Esophagus muscularis mucosa (tissue), 4 donors: ENCODE measurements at regions not wholly inside any gene's neighbourhood (a gene's known extent, or its start where the extent isn't known, plus 50 kb on each side); places are given as distances from the start of the nearest gene placed in this dataset.

Experiments used
- DNase-seq: peaks from one replicate; pipeline ENCODE4 v3.0.0-alpha.2; 2017; ENCODE audit errors: extremely low spot score
- H3K27ac ChIP-seq, 4 donors: fragments of 200-600 bp; sonication (generic); replicated peaks in 1 of 4; 1 replicate in 3 of 4; 2 replicates in 1 of 4; pipeline ENCODE4 v1.5.1; 2016 to 2019; ENCODE audit warnings: mild to moderate bottlenecking in 1 of 4
- H3K27me3 ChIP-seq, 4 donors: fragments of 200-600 bp; sonication (generic); one replicate each; pipeline versions ENCODE4 v1.5.1 to v1.6.0; 2016 to 2019
- H3K36me3 ChIP-seq, 4 donors: fragments of 200-600 bp; sonication (generic); one replicate each; pipeline ENCODE4 v1.5.1; 2016 to 2019
- H3K4me1 ChIP-seq, 4 donors: fragments of 200-600 bp; sonication (generic); one replicate each; pipeline ENCODE4 v1.5.1; 2016 to 2019
- H3K4me3 ChIP-seq, 4 donors: fragments of 200-600 bp; sonication (generic); 1 replicate in 2 of 4; 2 replicates in 2 of 4; pipeline ENCODE4 v1.5.1; 2016 to 2019; ENCODE audit warnings: mild to moderate bottlenecking in 4 of 4, moderate library complexity in 1 of 4
- H3K9me3 ChIP-seq, 4 donors: fragments of 200-600 bp; sonication (generic); 1 replicate in 3 of 4; 2 replicates in 1 of 4; pipeline ENCODE4 v1.5.1; 2016 to 2019
- EP300 ChIP-seq: sonication (generic); formaldehyde crosslinking; IDR thresholded peaks from one replicate; pipeline ENCODE4 v1.6.1; 2017; ENCODE audit warnings: antibody characterized with exemption
- POLR2A ChIP-seq: fragments of 450-650 bp; IDR thresholded peaks from one replicate; pipeline ENCODE4 v1.6.1; 2017; ENCODE audit warnings: antibody characterized with exemption, moderate library complexity, mild to moderate bottlenecking, low read depth
- POLR2AphosphoS5 ChIP-seq, 2 donors: sonication (generic); formaldehyde crosslinking; IDR thresholded peaks; one replicate each; pipeline ENCODE4 v1.6.1; 2017; ENCODE audit warnings: antibody characterized with exemption in 2 of 2
- WGBS: methylation state at CpG from one replicate; pipeline ENCODE4 v1.1.5; 2018; 5-methylcytosine and 5-hydroxymethylcytosine counted together
- intact Hi-C: fragments of 100-400 bp; cut with DNase I; formaldehyde crosslinking; loops from one replicate; pipeline ENCODE4 v1.15.1; 2023
- TF ChIP-seq, protein P1 (sequence below), 3 experiments: fragments of 200-600 bp in 2 of 3; fragments of 450-650 bp in 1 of 3; sonication (generic) in 2 of 3; IDR thresholded peaks; one replicate each; pipeline ENCODE4 v1.5.1; 2017 to 2019; ENCODE audit warnings: antibody characterized with exemption in 3 of 3, mild to moderate bottlenecking in 2 of 3, moderate library complexity in 1 of 3

DNA sequence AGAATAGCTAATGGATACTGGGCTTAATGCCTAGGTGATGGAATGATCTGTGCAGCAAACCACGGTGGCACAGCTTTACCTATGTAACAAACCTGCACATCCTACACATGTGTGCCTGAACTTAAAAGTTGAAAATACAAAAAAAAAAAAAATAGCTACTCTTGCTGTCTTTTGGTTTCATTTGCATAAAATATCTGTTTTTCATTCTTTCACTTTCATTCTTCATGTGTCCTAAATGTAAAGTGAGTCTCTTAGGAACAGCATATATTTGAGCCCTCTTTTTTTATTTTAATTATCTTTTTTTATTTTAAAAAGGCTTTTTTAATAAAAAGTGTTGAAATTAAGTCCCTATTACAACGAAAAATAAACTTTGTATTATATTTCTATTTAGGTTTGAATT, 836.1 kb upstream of the KCND2 start:
- no peak overlapping the region for H3K4me3 ChIP-seq
- no peaks in the 10 kb centered on the region for H3K4me1 ChIP-seq
- H3K27ac ChIP-seq, result no peak overlapping the region
- intact Hi-C loops, result no loop called here
- no peaks in the 10 kb centered on the region for H3K9me3 ChIP-seq
- no peak for DNase-seq
- TF ChIP-seq POLR2AphosphoS5 (IDR thresholded peaks at IDR 0.05), result no peak
- TF ChIP-seq EP300, result no peak
- no peak for TF ChIP-seq POLR2A
- TF ChIP-seq, protein P1, sequence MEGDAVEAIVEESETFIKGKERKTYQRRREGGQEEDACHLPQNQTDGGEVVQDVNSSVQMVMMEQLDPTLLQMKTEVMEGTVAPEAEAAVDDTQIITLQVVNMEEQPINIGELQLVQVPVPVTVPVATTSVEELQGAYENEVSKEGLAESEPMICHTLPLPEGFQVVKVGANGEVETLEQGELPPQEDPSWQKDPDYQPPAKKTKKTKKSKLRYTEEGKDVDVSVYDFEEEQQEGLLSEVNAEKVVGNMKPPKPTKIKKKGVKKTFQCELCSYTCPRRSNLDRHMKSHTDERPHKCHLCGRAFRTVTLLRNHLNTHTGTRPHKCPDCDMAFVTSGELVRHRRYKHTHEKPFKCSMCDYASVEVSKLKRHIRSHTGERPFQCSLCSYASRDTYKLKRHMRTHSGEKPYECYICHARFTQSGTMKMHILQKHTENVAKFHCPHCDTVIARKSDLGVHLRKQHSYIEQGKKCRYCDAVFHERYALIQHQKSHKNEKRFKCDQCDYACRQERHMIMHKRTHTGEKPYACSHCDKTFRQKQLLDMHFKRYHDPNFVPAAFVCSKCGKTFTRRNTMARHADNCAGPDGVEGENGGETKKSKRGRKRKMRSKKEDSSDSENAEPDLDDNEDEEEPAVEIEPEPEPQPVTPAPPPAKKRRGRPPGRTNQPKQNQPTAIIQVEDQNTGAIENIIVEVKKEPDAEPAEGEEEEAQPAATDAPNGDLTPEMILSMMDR (IDR thresholded peaks at IDR 0.05), result no peak
- WGBS, result 52% methylated on average over 2 of the region's 2 CpGs
- no peaks in the 10 kb centered on the region for H3K27me3 ChIP-seq
- no peaks in the 10 kb centered on the region for H3K36me3 ChIP-seq

GRCh38 chr7:119438315-119438714, 834.7 kb upstream of the KCND2 start:
- Histone ChIP-seq H3K4me3 (no peak overlapping the region), H3K27ac (no peak overlapping the region), H3K27me3 (no peaks in the 10 kb centered on the region), H3K4me1 (no peaks in the 10 kb centered on the region), H3K36me3 (no peaks in the 10 kb centered on the region), H3K9me3 (no peaks in the 10 kb centered on the region)
- DNase-seq, result no peak
- WGBS, result 16% methylated on average over 1 of the region's 1 CpG
- intact Hi-C loops, result no loop called here
- TF ChIP-seq POLR2AphosphoS5 (IDR thresholded peaks at IDR 0.05) (no peak), POLR2A (no peak), EP300 (no peak)
- TF ChIP-seq, protein P1 (IDR thresholded peaks at IDR 0.05), result no peak

GRCh38 chr7:119439192-119439591, 833.8 kb upstream of the KCND2 start:
- Histone ChIP-seq H3K4me3 (no peak overlapping the region), H3K27ac (no peak overlapping the region), H3K27me3 (no peaks in the 10 kb centered on the region), H3K9me3 (no peaks in the 10 kb centered on the region), H3K4me1 (no peaks in the 10 kb centered on the region), H3K36me3 (no peaks in the 10 kb centered on the region)
- WGBS, result 73% methylated on average over 4 of the region's 4 CpGs
- TF ChIP-seq EP300, result no peak
- TF ChIP-seq POLR2A, result no peak
- TF ChIP-seq, protein P1 (IDR thresholded peaks at IDR 0.05), result no peak
- no peak for TF ChIP-seq POLR2AphosphoS5 (IDR thresholded peaks at IDR 0.05)
- no peak for DNase-seq
- intact Hi-C loops, result no loop called here

DNA sequence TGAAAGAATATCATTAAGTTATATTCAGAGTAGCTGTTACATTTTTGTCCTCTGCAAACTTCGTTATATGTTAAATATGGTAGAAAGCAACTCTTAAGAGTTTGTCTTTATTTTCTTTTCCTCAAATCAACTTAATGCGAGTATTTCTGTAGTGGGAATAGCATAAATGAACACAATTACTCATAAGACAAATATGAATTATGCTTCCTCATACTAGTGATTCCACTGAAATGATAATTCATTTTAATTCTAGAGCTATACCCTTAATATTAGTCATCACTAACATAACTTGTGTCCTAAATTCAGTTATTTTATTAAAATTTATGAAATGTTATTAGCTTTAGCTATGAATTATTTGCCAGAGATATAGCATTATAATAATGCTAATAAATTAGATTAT, 820.6 kb upstream of the KCND2 start:
- H3K9me3 ChIP-seq, result no peaks in the 10 kb centered on the region
- no peak for TF ChIP-seq EP300
- no peak for TF ChIP-seq POLR2A
- H3K27ac ChIP-seq, result no peak overlapping the region
- DNase-seq, result no peak
- WGBS, result 77% methylated on average over 2 of the region's 2 CpGs
- no peaks in the 10 kb centered on the region for H3K36me3 ChIP-seq
- H3K4me1 ChIP-seq, result no peaks in the 10 kb centered on the region
- no peaks in the 10 kb centered on the region for H3K27me3 ChIP-seq
- intact Hi-C loops, result no loop called here
- H3K4me3 ChIP-seq, result no peak overlapping the region

DNA sequence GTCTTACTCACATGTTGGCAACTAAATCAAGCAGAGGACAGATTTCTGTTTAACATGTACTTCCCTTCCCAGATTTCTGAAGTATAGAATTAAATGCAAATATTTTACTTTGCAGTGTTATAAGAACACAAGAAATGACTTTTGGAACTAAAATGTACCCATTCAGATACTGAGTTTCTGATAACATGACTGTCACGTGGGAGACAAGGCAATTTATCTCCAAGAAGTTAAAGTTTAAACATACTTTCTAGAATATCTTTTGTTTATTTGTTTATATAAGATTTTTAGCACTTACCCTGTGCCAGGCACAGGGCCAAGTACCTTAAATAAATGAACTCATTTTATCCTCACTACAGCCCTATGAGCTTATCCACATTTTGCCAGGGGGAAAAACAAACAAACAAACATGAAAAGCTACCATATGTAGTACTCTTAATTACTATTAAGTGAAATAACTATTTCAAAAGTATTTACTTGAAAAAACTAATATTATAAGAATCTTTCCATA, 807.1 kb upstream of the KCND2 start:
- Histone ChIP-seq H3K9me3 (no peaks in the 10 kb centered on the region), H3K36me3 (no peaks in the 10 kb centered on the region), H3K4me1 (no peaks in the 10 kb centered on the region), H3K27ac (no peak overlapping the region), H3K4me3 (no peak overlapping the region), H3K27me3 (no peaks in the 10 kb centered on the region)
- WGBS, result 23% methylated on average over 1 of the region's 1 CpG
- TF ChIP-seq POLR2A (no peak), POLR2AphosphoS5 (IDR thresholded peaks at IDR 0.05) (no peak), EP300 (no peak)
- TF ChIP-seq, protein P1 (IDR thresholded peaks at IDR 0.05), result no peak
- DNase-seq, result no peak
- intact Hi-C loops, result no loop called here
